ENCODE measurements at regions not wholly inside any gene's neighbourhood (a gene's known extent, or its start where the extent isn't known, plus 50 kb on each side); places are given as distances from the start of the nearest gene placed in this dataset.

DNA sequence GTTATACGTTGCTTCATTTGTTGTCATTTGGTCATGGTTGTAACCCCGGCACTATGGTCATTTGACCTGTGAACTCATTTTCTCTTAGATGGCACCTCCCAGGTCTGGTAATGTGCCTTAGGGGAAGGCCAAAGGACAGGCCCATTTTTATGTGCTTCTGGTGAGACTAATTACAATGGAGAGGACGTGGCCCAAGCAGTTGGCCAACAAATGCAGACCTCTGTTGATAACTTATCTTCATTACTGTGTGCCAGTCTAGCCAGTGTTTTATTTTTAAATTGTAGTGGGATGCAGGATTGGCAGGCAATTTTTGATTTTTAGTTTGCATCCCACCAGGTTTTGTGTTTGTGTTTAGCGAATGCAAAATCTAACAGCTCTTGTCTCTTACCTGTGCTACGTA is 321.5 kb upstream of the AKR1E2 start:
- H3K36me3 ChIP-seq (ENCODE audit: control insufficient read depth, insufficient read depth, low read length), result no peaks in the 10 kb centered on the region
- Mint-ChIP-seq H3K9me3 (ENCODE audit: unreplicated experiment) (no peaks in the 10 kb centered on the region), H3K27me3 (ENCODE audit: insufficient read depth, unreplicated experiment) (no peaks in the 10 kb centered on the region), H3K36me3 (ENCODE audit: insufficient read depth, unreplicated experiment) (no peaks in the 10 kb centered on the region), H3K4me3 (ENCODE audit: unreplicated experiment) (no peak overlapping the region), H3K4me1 (ENCODE audit: low read depth, unreplicated experiment) (peaks cover 7% of the 10 kb centered on the region), H3K27ac (ENCODE audit: unreplicated experiment) (no peak overlapping the region)
- intact Hi-C loops (cut with micrococcal nuclease; ENCODE audit: unreplicated experiment), result no loop called here
- TF ChIP-seq, protein P1, sequence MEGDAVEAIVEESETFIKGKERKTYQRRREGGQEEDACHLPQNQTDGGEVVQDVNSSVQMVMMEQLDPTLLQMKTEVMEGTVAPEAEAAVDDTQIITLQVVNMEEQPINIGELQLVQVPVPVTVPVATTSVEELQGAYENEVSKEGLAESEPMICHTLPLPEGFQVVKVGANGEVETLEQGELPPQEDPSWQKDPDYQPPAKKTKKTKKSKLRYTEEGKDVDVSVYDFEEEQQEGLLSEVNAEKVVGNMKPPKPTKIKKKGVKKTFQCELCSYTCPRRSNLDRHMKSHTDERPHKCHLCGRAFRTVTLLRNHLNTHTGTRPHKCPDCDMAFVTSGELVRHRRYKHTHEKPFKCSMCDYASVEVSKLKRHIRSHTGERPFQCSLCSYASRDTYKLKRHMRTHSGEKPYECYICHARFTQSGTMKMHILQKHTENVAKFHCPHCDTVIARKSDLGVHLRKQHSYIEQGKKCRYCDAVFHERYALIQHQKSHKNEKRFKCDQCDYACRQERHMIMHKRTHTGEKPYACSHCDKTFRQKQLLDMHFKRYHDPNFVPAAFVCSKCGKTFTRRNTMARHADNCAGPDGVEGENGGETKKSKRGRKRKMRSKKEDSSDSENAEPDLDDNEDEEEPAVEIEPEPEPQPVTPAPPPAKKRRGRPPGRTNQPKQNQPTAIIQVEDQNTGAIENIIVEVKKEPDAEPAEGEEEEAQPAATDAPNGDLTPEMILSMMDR (IDR thresholded peaks at IDR 0.05; ENCODE audit: insufficient read depth in 1 of 2, low read depth in 1 of 2, low read length in 1 of 2, severe bottlenecking in 1 of 2, unreplicated experiment in 1 of 2), result no peak
- no peak for DNase-seq
- no peaks in the 10 kb centered on the region for H3K27me3 ChIP-seq (replicated peaks; ENCODE audit: control insufficient read depth, insufficient read depth, low read length)
- no peak overlapping the region for H3K4me3 ChIP-seq (ENCODE audit: low read depth, low read length)
- ChIA-PET POLR2A (no interaction called here), CTCF (no interaction called here)
- peaks cover 3% of the 10 kb centered on the region; the same call in 1 of the 2 replicates for H3K9me3 ChIP-seq
- H3K4me1 ChIP-seq, result peaks cover 10% of the 10 kb centered on the region; the same call in 1 of the 2 replicates
- no TSS peak for BruUV-seq (replicated peaks)

DNA sequence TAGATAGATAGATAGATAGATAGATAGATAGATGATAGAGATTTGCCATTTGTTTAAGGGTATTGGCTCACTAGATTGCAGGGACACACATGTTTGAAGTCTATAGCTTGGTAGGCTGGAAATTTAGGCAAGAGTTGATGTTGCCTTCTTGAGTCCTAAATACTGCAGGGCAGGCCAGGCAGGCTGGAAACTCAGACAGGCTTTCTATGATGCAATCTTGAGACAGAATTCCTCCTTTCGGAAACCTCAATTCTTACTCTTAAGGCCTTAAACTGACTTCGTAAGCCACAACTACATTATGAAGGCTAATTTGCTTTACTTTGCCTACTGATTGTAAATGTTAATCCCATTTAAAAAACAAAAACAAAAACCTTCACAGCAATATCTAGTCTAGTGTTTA is 322.9 kb upstream of the AKR1E2 start:
- Histone ChIP-seq H3K36me3 (ENCODE audit: control insufficient read depth, insufficient read depth, low read length) (no peaks in the 10 kb centered on the region), H3K27me3 (replicated peaks; ENCODE audit: control insufficient read depth, insufficient read depth, low read length) (no peaks in the 10 kb centered on the region), H3K9me3 (peaks cover 3% of the 10 kb centered on the region; the same call in 1 of the 2 replicates), H3K4me3 (ENCODE audit: low read depth, low read length) (no peak overlapping the region), H3K4me1 (peaks cover 10% of the 10 kb centered on the region; the same call in 1 of the 2 replicates)
- H3K36me3 Mint-ChIP-seq (ENCODE audit: insufficient read depth, unreplicated experiment), result no peaks in the 10 kb centered on the region
- no peaks in the 10 kb centered on the region for H3K27me3 Mint-ChIP-seq (ENCODE audit: insufficient read depth, unreplicated experiment)
- ChIA-PET CTCF (no interaction called here), POLR2A (no interaction called here)
- TF ChIP-seq, protein P1 (IDR thresholded peaks at IDR 0.05; ENCODE audit: insufficient read depth in 1 of 2, low read depth in 1 of 2, low read length in 1 of 2, severe bottlenecking in 1 of 2, unreplicated experiment in 1 of 2), result no peak
- H3K4me1 Mint-ChIP-seq (ENCODE audit: low read depth, unreplicated experiment), result peaks cover 7% of the 10 kb centered on the region
- no peak overlapping the region for H3K4me3 Mint-ChIP-seq (ENCODE audit: unreplicated experiment)
- BruUV-seq (replicated peaks), result no TSS peak
- H3K9me3 Mint-ChIP-seq (ENCODE audit: unreplicated experiment), result no peaks in the 10 kb centered on the region
- H3K27ac Mint-ChIP-seq (ENCODE audit: unreplicated experiment), result no peak overlapping the region
- intact Hi-C loops (cut with micrococcal nuclease; ENCODE audit: unreplicated experiment), result no loop called here
- no peak for DNase-seq

DNA sequence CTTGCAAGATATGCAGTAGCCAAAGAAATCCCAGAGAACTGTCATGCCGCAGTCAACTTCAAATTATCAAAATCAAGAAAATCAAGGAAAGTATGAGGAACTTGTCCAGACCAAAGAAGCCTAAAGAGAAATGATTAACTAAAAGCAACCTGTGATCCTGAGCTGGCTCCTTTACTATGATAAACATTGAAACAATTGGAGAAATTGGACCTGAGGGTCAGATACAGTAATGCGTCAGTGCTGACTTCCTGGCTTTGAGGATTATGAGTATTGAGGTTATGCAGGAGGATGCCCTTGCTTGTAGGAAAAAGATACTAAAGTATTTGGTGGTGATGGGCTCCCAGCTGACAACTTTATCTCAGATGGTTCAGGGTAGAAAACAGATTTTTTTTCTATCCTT is 324.7 kb upstream of the AKR1E2 start:
- no TSS peak for BruUV-seq (replicated peaks)
- Histone ChIP-seq H3K27me3 (replicated peaks; ENCODE audit: control insufficient read depth, insufficient read depth, low read length) (no peaks in the 10 kb centered on the region), H3K9me3 (peaks cover 3% of the 10 kb centered on the region; the same call in 1 of the 2 replicates), H3K4me3 (ENCODE audit: low read depth, low read length) (no peak overlapping the region), H3K36me3 (ENCODE audit: control insufficient read depth, insufficient read depth, low read length) (no peaks in the 10 kb centered on the region), H3K4me1 (peaks cover 10% of the 10 kb centered on the region; the same call in 1 of the 2 replicates)
- TF ChIP-seq, protein P1 (IDR thresholded peaks at IDR 0.05; ENCODE audit: insufficient read depth in 1 of 2, low read depth in 1 of 2, low read length in 1 of 2, severe bottlenecking in 1 of 2, unreplicated experiment in 1 of 2), result no peak
- Mint-ChIP-seq H3K9me3 (ENCODE audit: unreplicated experiment) (no peaks in the 10 kb centered on the region), H3K36me3 (ENCODE audit: insufficient read depth, unreplicated experiment) (no peaks in the 10 kb centered on the region), H3K27me3 (ENCODE audit: insufficient read depth, unreplicated experiment) (no peaks in the 10 kb centered on the region), H3K4me3 (ENCODE audit: unreplicated experiment) (no peak overlapping the region), H3K4me1 (ENCODE audit: low read depth, unreplicated experiment) (peaks cover 7% of the 10 kb centered on the region), H3K27ac (ENCODE audit: unreplicated experiment) (no peak overlapping the region)
- ChIA-PET CTCF (no interaction called here), POLR2A (no interaction called here)
- intact Hi-C loops (cut with micrococcal nuclease; ENCODE audit: unreplicated experiment), result no loop called here
- no peak for DNase-seq
